ENCODE measurements at regions not wholly inside any gene's neighbourhood (a gene's known extent, or its start where the extent isn't known, plus 50 kb on each side); places are given as distances from the start of the nearest gene placed in this dataset.

DNA sequence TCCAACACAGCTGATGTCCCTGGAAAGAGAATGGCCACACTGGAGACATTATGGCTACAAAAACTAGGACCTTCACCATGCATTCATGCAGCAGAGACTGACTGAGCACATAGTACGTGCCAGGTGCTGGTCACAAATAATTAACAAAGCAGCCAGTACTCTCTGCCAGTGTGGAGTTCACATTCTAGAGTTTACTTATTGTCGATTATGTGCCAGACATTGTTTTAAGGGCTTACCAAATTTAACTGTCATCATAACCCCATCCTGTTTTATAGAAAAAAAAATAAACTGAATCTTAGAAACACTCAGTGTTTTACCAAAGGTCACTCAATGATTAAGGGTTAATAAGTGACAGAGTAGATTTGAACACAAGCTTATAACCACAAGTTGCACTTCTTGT, 143.3 kb downstream of the RRAGC start:
- DNase-seq = no peak

DNA sequence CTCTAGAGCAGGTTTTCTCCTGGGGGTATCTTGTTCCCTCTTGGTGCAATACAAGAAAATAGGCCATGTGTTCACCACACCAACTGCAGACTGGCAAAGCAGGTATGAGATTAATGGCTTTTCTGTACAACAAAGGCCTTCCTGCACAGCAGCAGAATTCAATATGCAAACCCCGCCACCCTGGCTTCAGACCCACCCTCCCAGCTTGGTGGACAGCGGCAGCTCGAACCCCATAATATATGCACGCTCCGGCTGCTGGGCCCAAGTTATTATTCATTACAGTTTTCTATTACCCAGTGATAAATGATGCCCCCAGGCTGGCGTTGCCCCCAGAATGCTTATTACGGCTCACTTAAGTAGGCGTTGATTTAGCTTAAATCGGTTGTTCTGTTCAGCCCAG, 144.2 kb downstream of the RRAGC start:
- DNase-seq = no peak

DNA sequence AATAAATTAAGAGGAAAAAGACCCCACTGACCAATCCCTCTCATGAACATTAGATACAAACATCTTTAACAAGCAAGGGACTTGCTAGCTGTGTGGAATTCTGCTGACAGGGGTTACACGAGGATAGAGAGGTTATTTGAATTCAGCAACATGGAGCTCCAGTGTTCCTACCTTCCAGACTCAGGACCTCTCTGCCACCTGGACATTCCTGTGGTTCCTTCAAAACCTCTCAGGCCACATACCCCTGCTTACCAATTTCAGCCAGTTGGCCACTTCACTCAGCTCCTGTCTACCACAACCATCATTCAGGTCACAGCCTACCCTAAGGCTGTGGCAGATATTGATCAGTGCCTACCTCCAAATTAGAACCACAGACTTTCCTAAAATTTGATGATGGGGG, 147.5 kb downstream of the RRAGC start:
- DNase-seq = no peak

DNA sequence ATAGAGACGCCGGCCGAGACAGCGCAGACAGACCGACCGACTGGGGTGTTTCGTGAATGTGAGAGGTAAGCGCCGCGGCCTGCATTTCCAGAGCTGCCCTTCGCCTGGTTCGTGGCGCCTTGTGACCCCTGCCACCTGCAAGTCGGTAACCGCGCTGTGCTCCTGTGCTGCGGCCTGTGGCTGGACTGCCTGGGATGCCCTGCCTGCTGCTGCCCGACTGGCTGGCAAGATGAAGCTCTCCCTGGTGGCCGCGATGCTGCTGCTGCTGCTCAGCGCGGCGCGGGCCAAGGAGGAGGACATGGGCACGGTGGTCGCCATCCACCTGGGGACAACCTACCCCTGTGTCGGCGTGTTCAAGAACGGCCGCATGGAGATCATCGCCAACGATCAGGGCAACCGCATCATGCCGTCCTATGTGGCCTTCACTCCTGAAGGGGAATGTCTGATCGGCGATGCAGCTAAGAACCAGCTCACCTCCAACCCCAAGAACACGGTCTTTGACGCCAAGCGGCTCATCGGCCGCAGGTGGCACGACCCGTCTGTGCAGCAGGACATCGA, 150.8 kb downstream of the RRAGC start:
- DNase-seq = no peak

- DNase-seq = no peak
These were observed 158.5 kb downstream of the RRAGC start for GRCh38 chr1:38701088-38701487.

- DNase-seq = no peak
These were observed 159.5 kb downstream of the RRAGC start for GRCh38 chr1:38700077-38700470.

DNA sequence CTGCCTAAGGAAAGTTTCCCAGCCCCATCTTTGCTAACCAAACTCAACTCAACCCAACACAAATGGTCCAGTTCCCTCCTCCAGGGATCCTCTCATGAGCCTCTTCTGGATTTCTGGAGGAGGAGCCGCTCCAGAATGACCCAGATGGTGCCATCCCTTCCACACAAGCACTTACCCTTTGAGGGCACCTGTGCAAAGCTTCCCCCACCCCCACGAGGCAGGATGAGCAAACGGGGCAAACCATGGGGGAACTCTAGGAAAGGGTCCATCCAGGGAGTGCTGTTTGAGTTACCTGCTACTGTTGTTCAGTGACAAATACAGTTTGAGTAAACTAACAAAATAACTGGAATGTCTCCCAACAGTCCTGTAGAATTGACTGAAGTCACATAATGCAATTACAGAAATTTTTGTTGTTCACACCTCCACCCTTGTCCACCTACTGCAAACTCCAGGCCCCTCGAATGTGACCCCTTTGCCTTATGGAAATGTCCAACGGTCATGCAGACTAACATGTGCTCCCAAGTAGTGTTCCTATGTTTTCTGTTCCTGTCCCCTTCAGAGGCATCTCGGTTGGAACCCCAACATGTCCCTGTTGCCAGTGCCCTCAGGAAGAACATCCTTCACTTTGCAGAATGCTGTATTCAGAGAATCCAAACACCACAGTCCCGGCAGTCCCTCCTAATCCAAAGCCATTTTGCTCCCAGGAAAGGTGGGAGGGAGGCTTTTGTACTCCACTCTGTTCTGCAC, 160.1 kb downstream of the RRAGC start:
- no peak for DNase-seq

GRCh38 chr1:38697387-38697786, 162.2 kb downstream of the RRAGC start:
- no peak for DNase-seq

- no peak for DNase-seq
These were observed 163.2 kb downstream of the RRAGC start for GRCh38 chr1:38696371-38696770.

- DNase-seq = no peak
These were observed 165.8 kb downstream of the RRAGC start for GRCh38 chr1:38693759-38694158.

DNA sequence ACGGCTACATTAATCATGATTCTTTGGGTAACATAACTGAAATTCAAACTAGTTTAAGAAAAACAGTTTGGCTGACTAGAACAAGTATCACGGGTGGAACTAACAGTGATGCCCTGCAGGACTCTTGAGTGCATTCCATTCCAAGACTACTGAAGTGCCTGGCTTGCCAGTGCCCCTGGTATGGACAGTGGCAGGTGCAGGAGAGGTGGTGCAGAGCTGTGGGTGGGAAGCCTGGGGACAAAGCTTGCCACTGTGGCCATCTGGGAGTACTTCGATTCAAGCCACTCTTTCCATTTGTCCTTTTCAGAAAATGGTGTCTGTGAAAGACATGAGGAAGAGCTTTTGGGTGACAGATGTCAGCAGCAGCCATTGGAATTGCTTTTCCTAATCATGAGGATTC, 166.5 kb downstream of the RRAGC start:
- no peak for DNase-seq

DNA sequence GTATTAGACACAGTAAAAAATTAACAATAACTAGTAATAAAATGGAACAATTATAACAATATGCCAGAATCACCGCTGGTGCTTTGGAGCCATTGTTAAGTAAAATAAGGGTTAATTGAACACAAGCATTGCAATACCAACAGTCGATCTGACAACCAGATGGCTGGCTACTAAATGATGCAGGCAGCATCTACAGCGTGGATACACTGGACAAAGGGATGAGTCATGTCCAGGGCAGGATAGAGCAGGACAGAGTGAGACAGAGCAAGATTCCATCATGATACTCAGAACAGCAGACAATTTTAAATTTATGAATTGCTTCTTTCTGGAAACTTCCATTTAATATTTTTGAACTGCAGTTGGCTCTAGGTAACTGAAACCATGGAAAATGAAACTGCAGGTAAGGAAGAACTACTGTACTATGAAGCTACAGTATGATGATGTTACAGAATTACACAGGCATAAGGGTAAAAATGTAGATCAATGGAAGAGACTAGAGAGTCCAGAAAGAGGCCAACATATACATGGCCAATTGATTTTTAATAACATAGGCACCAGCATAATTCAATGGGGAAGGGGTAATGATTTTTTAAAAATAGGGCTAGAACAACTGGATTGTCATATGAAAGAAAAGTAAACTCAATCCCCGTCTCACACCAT, 168.7 kb downstream of the RRAGC start:
- no peak for DNase-seq

DNA sequence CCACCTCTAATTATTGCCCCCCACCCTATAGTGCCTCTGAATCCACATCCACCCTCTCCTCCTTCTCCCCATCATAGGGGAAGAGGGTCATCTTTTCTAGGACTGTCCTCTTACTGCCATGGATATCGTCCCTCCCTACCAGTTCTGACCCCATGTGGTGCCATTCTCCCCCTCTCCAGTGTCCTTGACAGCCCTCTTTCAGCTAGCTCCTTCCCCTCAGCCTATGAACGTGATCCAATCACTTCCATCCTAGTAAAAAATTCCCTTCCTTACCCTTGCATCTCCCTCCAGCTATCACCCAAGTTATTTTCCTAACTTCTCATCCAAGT, 172.7 kb downstream of the RRAGC start:
- DNase-seq = no peak

GRCh38 chr1:38686167-38686926, 173.2 kb downstream of the RRAGC start:
- DNase-seq = no peak

DNA sequence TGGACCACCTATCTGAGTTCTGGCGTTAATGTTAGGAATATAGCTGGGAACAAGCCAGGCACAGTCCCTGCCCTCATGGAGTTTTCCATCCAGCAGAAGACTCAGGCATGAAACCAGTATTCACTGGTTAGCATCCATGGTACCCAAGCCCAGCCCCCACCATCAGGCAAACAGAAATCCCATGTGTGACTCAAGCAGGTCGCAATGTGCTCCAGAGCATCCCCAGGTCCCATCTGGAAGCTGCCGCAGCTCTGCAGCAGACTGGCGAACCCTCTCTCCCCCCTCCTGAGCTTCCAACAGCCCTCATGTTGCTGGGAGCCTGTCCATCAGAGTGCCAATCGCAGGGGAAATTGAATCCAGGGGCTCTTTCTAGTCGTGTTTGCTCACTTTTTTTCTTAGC, 174.2 kb downstream of the RRAGC start:
- no peak for DNase-seq

GRCh38 chr1:38680801-38681510, 178.6 kb downstream of the RRAGC start:
- no peak for DNase-seq

DNA sequence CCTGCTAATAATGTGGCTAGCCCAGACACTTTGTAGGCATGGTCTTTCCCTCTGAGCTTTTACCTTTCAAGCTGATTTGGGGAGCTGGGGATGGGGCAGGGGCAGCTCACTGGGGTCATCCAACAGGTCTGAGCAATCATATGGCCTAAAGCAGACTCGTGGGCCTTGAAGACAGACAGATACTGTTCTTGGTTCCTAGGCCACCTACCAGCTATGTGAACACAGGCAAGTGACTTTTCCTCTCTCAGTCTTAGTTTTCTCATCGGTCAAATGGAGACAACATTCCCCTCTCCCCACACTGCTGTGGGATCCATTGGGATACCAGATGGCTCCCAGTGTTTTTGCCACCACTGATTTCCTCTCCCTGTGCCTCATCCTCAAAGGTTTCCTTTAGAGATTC, 181.8 kb downstream of the RRAGC start:
- DNase-seq = no peak

DNA sequence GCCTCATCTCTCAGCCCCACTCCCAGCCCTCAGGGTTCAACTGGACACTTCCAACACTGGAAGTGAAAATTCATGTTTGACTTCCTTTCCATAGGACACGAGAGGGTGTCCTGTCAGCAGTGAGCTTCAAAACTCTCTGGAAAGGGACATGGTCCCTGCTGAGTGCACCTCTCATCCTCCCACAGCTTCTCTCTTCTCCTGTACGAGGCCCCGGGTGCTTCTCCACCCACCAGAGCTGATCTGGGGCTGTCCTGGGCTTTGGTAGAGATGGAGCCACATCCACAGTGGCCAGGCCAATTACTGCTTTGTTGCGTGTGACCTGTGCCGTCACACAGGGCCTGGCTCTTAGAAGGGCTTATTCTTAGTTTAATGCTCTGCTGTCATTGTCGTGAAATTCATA, 182.3 kb downstream of the RRAGC start:
- DNase-seq = no peak

GRCh38 chr1:38672692-38673091, 186.9 kb downstream of the RRAGC start:
- no peak for DNase-seq

GRCh38 chr1:38671221-38671620, 188.4 kb downstream of the RRAGC start:
- DNase-seq = no peak

GRCh38 chr1:38670544-38671122, 188.9 kb downstream of the RRAGC start:
- no peak for DNase-seq

DNA sequence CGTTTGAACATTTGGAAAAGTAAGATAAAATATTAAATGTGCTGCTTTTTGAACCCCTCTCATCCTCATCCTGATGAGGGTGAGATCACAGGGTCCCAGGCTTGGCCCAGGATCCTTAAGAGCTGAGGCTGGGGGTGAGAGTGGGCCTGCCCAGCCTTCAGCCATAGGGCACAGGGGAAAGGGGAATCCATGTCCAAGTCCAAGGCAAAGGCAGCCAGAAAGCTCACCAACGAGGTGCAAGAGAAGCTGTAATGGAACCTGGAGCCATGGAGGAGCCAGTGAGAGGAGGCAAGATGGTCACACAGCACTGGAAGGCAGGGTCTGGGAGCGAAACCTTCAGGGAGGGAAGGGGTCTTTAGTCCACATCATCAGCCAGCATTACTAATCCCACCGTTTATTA, 191.9 kb downstream of the RRAGC start:
- DNase-seq = no peak

GRCh38 chr1:38662126-38662525, 197.4 kb downstream of the RRAGC start:
- DNase-seq = no peak
